ENCODE measurements at regions not wholly inside any gene's neighbourhood (a gene's known extent, or its start where the extent isn't known, plus 50 kb on each side); places are given as distances from the start of the nearest gene placed in this dataset.

- TF ChIP-seq CTCF (IDR thresholded peaks at IDR 0.05) (no peak), POLR2A (IDR thresholded peaks at IDR 0.05) (no peak)
Measured at GRCh38 chr13:72390909-72391308, 336.5 kb downstream of the MZT1 start.

Data from Peyer's patch (tissue), 4 donors.